GM19043 (cell line): ENCODE measurements at regions not wholly inside any gene's neighbourhood (a gene's known extent, or its start where the extent isn't known, plus 50 kb on each side); places are given as distances from the start of the nearest gene placed in this dataset.
"Not testable (repeated sequence)": the region's sequence is repeated elsewhere in the genome, so short reads cannot be mapped to it uniquely, and the experiment has no call there.

ENCODE experiments used
- ATAC-seq: cut with Tn5 transposase; IDR thresholded peaks from one replicate; pipeline ENCODE4 v1.9.1; 2021; ENCODE audit warnings: low read depth; ENCODE audit not compliant: unreplicated experiment

DNA sequence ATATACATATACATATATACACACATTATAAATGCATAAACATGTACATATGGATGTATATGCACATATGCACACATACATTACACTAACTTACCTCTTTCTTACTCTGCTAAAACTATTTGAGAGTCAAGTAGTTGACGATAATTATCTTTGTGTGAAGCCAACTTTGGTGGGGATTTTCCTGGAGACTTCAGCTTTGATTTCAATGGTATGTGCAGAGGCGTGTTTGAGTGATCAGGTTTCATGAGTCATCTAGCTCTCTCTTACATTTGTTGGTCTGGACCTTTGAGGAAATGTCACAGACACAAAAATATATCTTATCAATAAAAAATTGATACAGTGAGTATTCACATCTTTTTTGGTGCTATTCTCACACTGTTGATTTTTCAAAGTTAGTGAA is 769.1 kb upstream of the LUZP2 start:
- no peak for ATAC-seq

DNA sequence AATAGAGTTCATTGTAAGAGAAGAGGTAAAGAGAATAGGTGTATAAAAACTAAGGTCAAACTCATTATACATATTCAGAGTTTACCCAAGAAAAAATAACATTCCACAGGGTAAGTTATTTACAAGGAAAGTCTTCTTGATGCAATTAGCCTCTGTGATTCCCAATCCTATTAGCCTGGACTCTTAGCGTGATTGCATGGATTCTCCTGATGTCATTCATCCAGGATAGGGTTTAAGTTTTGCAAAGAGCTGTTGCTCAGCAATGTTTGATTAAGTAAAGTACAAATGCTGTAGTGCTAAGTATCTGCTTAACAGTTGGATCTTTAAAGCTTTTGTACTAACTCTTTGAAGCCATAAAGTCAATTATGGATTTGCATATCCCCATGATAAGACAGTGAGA is 767.8 kb upstream of the LUZP2 start:
- ATAC-seq = no peak

DNA sequence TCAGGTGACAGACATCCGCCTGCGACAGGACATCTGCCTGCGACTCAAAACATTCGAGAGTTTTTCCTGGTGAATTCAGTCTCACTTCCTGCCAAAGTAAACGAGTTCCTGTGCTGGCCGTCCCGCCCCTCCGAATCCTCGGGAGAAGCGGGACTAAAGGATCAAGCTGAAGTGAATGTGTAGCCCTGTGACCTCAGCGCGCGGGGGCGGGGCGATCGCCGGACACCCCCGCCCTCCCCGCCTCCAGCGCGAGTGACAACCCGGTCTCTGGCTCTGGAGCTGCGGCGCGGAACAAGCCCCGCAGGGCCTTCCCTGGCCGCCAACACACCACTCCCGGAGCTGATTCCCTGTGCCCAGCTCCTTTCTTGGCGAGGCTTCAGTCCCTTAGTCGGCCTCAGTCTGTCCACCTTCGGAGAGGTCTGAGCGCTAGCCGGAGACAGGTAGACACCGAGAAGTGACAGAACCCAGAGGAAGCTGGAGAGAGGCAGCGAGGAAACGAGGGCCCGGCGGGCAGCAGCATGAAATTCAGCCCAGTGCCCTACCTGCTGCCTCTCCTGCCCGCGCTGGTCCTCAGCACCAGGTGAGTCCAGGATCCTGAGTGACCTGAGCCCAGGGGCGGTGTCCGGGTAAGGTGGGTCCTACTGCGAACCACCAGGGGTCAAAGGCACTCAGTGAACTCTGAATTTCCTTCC is 766.4 kb upstream of the LUZP2 start:
- ATAC-seq = no peak

DNA sequence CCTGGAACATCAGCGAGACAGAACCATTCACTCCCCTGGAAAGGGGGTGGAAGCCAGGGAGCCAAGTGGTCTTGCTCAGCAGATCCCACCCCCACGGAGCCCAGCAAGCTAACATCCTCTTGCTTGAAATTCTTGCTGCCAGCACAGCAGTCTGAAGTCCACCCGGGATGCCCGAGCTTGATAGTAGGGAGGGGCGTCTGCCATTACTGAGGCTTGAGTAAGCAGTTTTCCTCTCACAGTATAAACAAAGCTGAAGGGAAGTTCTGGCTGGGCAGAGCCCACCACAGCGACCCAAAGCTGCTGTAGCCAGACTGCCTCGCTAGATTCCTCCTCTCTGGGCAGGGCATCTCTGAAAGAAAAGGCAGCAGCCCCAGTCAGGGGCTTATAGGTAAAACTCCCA is 764.8 kb upstream of the LUZP2 start:
- ATAC-seq = no peak

DNA sequence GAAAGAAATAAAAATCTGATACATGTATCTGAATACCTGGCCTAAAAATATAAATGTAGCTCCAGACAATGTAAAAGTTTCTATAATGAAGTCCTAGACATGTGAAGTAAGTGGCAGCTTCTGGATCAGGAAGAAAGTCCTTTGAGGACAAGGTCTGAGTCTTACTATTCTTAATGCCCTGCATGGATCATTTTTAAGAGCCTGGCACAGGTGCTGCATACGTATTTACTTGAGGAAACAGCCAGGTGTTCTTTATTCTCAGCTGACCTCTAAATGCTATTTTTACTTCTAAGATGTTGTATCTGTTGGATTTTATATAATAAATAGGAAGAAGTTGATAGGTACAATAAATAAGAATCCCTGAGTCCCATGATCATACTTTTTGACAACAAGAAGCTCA is 750.0 kb upstream of the LUZP2 start:
- no peak for ATAC-seq

DNA sequence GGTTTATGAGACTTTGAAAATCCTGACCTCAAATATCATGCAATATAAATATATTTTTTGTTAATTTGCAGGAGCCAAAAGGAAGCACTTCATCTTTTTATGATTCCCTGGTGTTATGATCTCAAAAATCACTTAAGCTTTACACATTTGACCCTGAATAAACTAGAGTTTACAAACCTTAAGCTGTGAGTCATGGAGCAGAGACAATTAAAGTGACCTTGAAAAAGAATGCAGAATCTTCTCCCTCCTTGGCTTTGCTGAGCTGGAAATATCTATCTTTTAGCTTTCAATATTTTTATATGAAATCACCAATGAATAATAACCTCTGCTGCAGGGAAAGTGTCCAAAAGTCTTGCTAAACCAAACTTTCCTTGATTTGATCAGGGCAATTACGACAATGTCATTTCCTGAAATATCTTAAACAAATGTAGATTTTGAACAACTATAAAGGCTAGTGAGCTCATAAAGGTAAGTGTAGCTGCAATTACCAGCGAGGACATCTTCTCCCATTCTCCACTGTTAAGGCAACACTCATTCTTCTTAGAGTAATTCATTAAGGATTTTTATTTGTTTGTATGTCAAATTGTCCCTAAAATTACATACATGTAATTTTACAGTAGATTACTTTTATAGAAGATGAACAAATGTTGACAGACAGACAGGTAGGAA is 747.0 kb upstream of the LUZP2 start:
- ATAC-seq = no peak

DNA sequence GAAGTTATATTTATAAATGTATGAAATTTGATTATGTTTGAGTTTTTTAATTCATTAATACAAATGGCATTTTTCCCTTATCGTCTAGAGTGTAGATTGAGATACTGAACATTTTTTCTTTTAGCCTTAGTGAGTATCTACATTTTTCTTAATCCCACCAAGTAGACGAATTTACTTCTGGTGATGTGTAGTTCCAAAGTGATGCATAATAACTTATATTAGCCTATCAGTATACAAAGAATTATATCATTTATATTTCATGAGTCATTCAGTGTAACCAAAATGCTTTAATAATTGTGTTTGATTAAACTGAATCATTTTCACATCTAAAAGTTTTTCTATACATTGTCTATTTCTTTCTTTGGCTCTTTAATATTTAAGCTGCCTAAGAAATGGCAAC is 745.6 kb upstream of the LUZP2 start:
- no peak for ATAC-seq

DNA sequence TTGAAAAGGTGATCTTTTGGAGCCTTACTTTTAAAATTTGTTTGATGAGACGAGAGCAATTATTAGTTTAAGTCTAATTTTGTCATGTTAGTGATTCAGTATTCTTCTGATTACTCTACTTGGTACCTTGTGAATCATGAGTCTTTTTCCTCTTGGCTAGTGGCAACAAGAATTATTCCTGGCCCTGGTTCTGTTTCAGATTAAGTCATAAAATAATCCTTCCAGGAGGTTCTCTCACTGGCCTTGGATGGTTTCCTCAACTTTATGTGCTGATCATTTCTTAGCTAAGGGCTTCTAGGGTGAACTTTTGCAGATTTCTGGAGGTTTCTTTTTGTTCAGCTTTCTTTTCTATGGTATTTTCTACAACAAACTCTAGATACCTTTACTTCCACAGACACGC is 741.8 kb upstream of the LUZP2 start:
- ATAC-seq = no peak

DNA sequence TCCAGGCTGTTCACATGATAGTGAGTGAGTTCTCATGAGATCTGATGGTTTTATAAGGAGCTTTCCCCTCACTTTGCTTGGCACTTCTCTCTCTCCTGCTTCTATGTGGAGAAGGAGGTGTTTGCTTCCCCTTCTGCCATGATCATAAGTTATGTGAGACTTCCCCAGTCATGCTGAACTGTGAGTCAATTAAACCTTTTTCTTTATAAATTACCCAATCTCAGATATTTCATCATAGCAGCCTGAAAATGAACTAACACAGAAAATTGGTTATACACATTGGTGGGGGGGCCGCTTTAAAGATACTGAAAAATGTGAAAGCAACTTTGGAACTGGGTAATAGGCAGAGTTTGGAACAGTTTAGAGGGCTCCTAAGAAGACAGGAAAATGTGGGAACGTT is 741.1 kb upstream of the LUZP2 start:
- no peak for ATAC-seq

DNA sequence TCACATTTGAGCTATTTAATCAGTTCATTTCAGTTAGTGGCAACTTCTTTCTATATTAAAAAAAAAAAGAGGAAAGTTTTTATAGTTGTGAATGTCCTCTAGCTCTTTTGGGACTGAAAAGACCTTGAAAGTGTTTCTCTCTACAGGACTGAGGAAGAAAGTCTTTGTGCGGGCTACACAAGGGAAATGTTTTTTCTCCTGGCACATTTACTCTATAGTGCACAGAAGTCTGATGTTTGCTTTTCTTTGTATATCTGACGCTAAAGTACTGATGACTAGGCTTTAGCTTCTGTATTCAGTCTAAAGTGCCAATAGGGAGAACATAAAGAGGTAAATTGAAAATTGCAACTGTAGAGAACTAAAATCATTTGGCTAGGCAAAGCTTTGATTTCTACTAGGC is 737.4 kb upstream of the LUZP2 start:
- no peak for ATAC-seq

DNA sequence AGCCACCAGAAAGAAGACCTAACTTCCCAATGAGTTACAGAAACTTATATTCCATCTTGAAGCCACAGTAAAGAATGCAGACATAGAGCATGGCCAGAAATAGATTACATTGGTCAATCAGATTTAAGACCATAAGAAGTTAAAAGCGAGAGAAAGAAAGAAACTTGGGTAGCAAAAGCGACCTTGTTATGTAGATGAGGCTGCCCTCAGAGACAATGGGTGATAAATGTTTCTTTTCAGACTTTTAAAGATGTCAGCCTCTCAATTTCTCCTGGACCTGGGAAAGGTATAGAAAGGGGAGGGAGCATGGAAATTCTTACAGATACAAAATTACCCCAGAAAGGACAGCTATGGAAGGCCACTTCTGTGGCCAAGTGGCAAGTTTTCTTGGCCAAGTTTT is 732.6 kb upstream of the LUZP2 start:
- no peak for ATAC-seq

DNA sequence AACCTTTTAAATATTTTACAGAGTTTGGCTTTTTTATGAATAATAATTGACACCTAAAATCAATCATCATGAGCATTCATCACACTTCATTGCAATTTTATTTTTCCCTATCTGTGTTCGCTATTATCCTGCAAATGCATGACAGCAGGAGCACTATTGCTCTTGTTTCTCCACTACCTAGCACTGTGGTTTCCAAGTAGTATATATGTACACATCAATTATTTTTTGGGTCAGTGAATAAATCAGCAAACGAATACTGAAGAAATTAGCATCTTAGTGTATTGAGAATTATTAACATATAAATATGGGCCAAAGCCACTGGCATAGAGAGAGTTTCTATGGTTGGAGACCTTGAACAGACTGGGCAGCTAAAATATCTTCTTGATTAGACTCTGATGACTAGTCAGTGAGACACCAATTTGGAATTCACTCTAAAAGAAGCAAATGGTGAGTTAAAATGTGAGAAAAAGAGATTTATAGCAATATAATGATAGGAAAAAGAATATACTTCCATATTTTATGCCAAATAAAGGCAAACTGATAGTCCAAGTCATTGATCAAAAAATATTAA is 731.1 kb upstream of the LUZP2 start:
- ATAC-seq = no peak

DNA sequence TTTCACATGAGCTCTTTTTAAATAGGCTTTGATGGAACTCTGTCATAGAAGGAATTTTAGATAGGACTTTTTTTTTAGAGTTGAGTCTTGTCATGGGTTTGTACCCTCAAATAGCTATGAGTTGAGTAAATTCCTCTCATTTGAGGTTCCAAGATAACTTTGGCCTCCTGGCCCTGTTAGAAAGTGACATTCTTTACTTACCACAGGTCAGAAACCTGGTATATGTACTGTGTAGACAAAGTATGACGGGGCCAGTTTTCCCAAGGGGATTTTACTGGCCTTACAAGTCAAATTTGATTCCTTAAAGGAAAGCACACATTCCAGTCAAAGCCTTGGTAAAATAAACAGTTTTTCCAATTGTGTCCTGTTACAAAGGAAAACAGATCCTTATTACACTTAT is 729.3 kb upstream of the LUZP2 start:
- ATAC-seq = no peak

DNA sequence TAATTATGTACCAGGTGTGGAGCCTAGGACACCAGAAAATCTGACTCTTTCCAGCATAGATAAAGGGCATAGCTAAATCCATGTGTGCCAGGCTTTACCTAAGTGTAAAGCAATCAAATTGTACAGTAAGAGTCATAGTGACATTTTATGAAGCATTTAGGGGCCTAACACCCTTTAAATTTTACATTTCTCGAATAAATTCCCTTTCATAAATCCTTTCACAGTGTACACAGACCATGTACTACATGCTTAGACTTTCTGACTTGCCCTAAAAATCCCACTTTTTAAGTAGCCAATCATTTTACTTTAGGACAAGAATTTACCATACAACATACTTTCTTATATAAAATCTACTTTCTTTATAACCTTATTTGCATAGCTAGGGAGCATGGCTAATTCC is 727.6 kb upstream of the LUZP2 start:
- no peak for ATAC-seq

DNA sequence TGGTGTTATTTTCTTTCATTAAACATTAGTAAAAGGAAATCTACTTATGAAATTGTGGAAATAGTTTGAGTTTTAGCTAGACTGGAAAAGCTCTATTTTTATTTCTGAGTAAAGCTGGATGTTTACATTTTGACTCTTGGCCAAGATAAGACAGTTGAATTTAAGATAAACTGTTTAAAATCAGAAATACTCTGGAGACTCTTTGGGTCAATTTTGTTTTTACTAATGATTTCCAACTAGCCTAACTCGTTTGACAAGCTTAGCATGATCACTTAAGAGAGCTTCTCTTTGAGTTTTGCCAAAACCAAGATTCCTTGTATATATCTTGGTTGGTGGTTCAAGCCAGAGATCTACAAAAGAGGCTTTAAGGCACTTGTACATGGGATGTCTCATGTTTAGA is 724.8 kb upstream of the LUZP2 start:
- ATAC-seq = no peak

DNA sequence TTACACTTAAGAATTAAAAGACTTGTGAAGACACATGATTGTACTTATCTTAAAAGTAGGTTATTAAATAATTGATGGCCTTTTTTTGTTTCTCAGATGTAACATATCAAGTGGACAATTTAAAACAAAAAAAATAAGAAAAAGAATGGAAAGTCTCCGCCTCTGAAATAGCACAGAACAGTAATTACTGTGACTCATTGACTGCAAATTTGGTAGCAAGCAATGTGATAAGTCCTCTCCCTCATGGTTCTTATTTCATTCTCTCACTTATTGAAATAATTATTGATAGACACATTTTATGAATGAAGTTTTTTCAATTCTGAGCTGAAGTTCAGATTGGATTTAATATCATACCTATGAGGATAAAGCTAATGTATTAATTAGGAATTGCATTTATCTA is 717.9 kb upstream of the LUZP2 start:
- no peak for ATAC-seq

DNA sequence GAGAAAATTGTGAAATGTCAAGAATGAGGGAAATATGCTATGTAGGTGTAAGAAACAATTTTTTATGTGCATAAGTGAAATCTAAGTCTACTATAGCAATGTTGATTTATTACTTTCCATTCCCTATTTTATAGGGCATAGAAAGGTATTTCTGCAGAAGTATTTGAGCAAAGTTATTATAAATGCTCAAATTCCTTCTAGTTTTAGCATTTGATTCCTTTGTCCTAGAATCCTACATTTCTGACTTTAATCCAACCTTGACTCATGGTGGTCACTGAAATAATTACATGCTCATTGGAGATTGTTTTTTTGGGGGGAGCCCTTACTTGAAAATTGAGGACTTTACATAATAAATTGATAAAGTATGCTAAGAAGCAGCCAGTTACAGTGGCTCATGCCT is 716.6 kb upstream of the LUZP2 start:
- no peak for ATAC-seq

DNA sequence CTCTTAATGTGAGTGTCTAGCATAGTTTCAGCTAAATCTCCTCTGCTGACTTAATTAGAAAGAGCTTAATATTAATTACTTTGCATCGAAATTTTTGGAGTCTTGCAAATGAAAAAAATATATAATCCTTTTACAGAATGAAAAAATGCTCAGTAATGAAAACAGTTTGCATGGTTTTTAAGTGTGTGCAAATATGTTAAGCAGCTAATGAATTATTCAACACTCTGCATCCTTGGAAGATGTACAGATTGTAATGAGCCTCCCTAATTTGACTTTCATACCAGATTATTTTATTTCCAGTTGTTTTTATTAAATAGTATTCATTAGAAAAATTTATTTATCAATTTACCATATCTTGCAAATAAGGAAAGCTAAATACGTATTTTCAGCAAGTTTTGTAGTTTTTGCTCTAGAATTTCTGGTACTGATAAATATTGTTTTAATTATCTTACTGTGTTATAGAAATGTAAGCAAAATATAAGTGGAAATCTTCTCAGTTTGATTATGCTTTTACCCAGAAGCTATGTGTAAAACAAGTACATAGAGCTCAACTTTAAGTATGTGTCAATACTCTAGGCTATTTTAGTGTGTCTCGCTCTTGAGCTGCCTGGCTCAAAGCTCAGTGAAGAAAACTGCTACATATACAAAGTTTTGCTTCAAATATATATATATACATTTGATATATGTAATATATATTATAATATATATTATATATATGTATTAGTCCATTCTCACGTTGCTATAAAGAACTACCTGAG is 714.9 kb upstream of the LUZP2 start:
- ATAC-seq = no peak

DNA sequence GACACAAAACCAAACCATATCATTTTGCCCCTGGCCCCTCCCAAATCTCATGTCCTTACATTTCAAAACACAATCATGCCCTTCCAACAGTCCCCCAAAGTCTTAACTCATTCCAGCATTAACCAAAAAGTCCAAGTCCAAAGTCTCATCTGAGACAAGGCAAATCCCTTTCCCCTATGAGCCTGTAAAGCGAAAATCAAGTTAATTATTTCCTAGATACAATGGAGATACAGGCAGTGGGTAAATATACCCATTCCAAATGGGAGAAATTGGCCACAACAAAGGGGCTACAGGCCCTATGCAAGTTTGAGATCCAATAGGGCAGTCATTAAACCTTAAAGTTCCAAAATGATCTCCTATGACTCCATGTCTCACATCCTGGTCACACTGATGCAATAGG is 709.9 kb upstream of the LUZP2 start:
- ATAC-seq = not testable (repeated sequence)

DNA sequence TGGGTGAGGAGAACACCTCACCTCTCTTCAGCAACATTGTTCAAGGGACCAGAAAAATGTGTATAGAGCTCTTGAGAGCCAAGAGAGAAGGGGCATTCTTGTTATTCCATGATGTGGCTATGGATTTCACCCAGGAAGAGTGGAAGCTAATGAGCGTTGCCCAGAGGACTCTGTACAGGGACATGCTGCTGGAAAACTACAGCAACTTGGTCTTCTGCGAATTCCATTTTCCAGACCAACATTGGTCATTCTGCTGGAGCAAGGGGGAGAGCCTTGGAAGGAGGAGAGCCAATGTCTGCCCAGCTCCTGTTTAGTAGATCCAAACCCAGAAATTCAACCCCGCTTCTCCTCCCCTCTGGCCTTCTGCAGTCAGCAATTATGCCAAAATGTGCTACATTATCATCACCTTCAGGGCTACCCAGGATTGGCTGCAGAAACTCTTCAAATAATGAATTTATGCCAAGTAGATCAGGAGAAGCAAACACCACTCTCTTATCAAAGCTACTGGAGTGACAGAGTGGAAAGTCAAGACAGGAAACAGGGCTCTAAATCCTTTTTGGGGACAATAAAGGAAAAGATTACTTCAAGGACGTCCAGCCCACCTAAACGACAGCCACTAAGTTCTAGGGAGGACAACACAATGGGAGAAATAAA is 707.5 kb upstream of the LUZP2 start:
- ATAC-seq = no peak

DNA sequence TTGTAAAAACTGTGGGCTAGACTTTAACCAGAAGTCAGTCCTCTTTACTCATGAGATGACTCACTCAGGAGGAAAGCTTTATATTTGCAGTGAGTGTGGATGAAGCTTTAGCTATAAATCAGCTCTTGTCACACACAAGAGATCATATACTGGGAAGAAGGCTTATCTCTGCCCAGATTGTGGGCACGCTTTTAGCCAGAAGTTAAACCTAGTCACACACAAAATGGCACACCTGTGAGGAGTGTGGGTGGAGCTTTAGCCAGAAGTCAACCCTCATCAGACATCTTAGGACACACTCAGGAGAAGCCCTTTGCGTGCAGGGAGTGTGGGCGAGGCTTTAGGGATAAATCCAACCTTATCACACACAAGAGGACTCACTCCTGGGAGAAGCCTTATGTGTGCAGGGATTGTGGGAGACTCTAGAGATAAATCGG is 706.9 kb upstream of the LUZP2 start:
- ATAC-seq = no peak
